ENCODE measurements at regions not wholly inside any gene's neighbourhood (a gene's known extent, or its start where the extent isn't known, plus 50 kb on each side); places are given as distances from the start of the nearest gene placed in this dataset.
A peak's percentile ranks its signal among the peaks of the same experiment; 100 is the strongest.

- TF ChIP-seq CTCF (IDR thresholded peaks at IDR 0.05; ENCODE audit: control extremely low read depth, extremely low read depth) = no peak
- no peaks in the 10 kb centered on the region for H3K36me3 ChIP-seq (ENCODE audit: control insufficient read depth in 4 of 4, insufficient read depth in 4 of 4, low read length in 4 of 4)
- DNase-seq = no peak
- WGBS, 2 donors = 54 to 57% methylated on average over 11 of the region's 11 CpGs
- ATAC-seq (ENCODE audit: insufficient read depth, low FRiP score) = no peak
- H3K4me3 ChIP-seq = no peak overlapping the region
- no peak overlapping the region for H3K27ac ChIP-seq (ENCODE audit: low read depth in 1 of 2, low read length in 1 of 2)
- peaks cover 0 to 4% (median 0%) of the 10 kb centered on the region in 4 donors for H3K9me3 ChIP-seq (ENCODE audit: control insufficient read depth in 4 of 4, insufficient read depth in 3 of 4, low read length in 3 of 4)
- peaks cover 3 to 35% (median 9%) of the 10 kb centered on the region in 5 donors for H3K4me1 ChIP-seq (ENCODE audit: control insufficient read depth in 5 of 5, insufficient read depth in 5 of 5, low read length in 5 of 5)
- peaks cover 10 to 62% (median 43%) of the 10 kb centered on the region in 3 donors for H3K27me3 ChIP-seq (ENCODE audit: control insufficient read depth in 3 of 3, insufficient read depth in 3 of 3, low read length in 2 of 3)
- H3K9ac ChIP-seq (ENCODE audit: insufficient read depth in 1 of 2, low read length in 2 of 2) = no peak overlapping the region
Observed at GRCh38 chr6:166010136-166010960, 157.3 kb downstream of the TBXT start.

- 35 to 49% methylated on average over 8 of the region's 8 CpGs for WGBS, 2 donors
- Histone ChIP-seq H3K9me3 (ENCODE audit: control insufficient read depth in 4 of 4, insufficient read depth in 3 of 4, low read length in 3 of 4) (peaks cover 0 to 6% (median 0%) of the 10 kb centered on the region in 4 donors), H3K4me3 (no peak overlapping the region), H3K9ac (ENCODE audit: insufficient read depth in 1 of 2, low read length in 2 of 2) (no peak overlapping the region), H3K27me3 (ENCODE audit: control insufficient read depth in 3 of 3, insufficient read depth in 3 of 3, low read length in 2 of 3) (peaks cover 10 to 62% (median 43%) of the 10 kb centered on the region in 3 donors), H3K4me1 (ENCODE audit: control insufficient read depth in 5 of 5, insufficient read depth in 5 of 5, low read length in 5 of 5) (peaks cover 3 to 38% (median 11%) of the 10 kb centered on the region in 5 donors), H3K36me3 (ENCODE audit: control insufficient read depth in 4 of 4, insufficient read depth in 4 of 4, low read length in 4 of 4) (no peaks in the 10 kb centered on the region), H3K27ac (ENCODE audit: low read depth in 1 of 2, low read length in 1 of 2) (no peak overlapping the region)
- no peak for ATAC-seq (ENCODE audit: insufficient read depth, low FRiP score)
- no peak for DNase-seq
- TF ChIP-seq CTCF (IDR thresholded peaks at IDR 0.05; ENCODE audit: control extremely low read depth, extremely low read depth) = no peak
Observed at GRCh38 chr6:166009385-166010031, 158.1 kb downstream of the TBXT start.

GRCh38 chr6:166008441-166009369, 158.9 kb downstream of the TBXT start:
- Histone ChIP-seq H3K27ac (ENCODE audit: low read depth in 1 of 2, low read length in 1 of 2) (no peak overlapping the region), H3K9ac (ENCODE audit: insufficient read depth in 1 of 2, low read length in 2 of 2) (no peak overlapping the region)

More at GRCh38 chr6:166008441-166009369, 158.9 kb downstream of the TBXT start:
- peak; percentile 39 to 55 (median 45) for DNase-seq
- no peak for TF ChIP-seq CTCF (IDR thresholded peaks at IDR 0.05; ENCODE audit: control extremely low read depth, extremely low read depth)
- Histone ChIP-seq H3K9me3 (ENCODE audit: control insufficient read depth in 4 of 4, insufficient read depth in 3 of 4, low read length in 3 of 4) (peaks cover 0 to 7% (median 0%) of the 10 kb centered on the region in 4 donors), H3K36me3 (ENCODE audit: control insufficient read depth in 4 of 4, insufficient read depth in 4 of 4, low read length in 4 of 4) (no peaks in the 10 kb centered on the region), H3K4me1 (ENCODE audit: control insufficient read depth in 5 of 5, insufficient read depth in 5 of 5, low read length in 5 of 5) (peaks cover 3 to 38% (median 11%) of the 10 kb centered on the region in 5 donors), H3K27me3 (ENCODE audit: control insufficient read depth in 3 of 3, insufficient read depth in 3 of 3, low read length in 2 of 3) (peaks cover 10 to 57% (median 43%) of the 10 kb centered on the region in 3 donors), H3K4me3 (no peak overlapping the region)
- no peak for ATAC-seq (ENCODE audit: insufficient read depth, low FRiP score)
- 4% methylated on average over 63 to 68 of the region's 68 CpGs for WGBS, 2 donors
